IMR-90 (cell line): ENCODE measurements at regions not wholly inside any gene's neighbourhood (a gene's known extent, or its start where the extent isn't known, plus 50 kb on each side); places are given as distances from the start of the nearest gene placed in this dataset.

ENCODE experiments used
- ATAC-seq: fragments of 200-7000 bp; cut with Tn5 transposase; 2 replicates; pipeline ENCODE4 v1.9.1; 2020; ENCODE audit warnings: low read depth, mild to moderate bottlenecking, moderate library complexity
- BruUV-seq: library from RNA; stranded (reverse); fragments of 400-500 nt; replicated peaks from 2 replicates; lab custom pipeline; 2021; lab: Mats Ljungman, UMichigan
- CTCF ChIA-PET: fragments of 300-600 bp; formaldehyde crosslinking; extraction: SDS; loops from one replicate; lab custom pipeline; 2021; ENCODE audit warnings: antibody characterized with exemption; lab: Yijun Ruan, JAX
- POLR2A ChIA-PET: fragments of 300-600 bp; sonication (Branson Sonifier 250); formaldehyde crosslinking; loops from one replicate; lab custom pipeline; 2022; ENCODE audit warnings: antibody characterized with exemption; ENCODE audit not compliant: unreplicated experiment; lab: Charles Lee
- DNase-seq: peaks from one replicate; pipeline ENCODE4 v3.0.0; 2013
- H2AFZ ChIP-seq: replicated peaks from 2 replicates; pipeline ENCODE3; 2013; ENCODE audit warnings: low read length, mild to moderate bottlenecking; ENCODE audit not compliant: poor library complexity
- H2AK5ac ChIP-seq: 2 replicates; pipeline ENCODE4 v1.6.1; 2013; ENCODE audit warnings: low read depth, low read length, inconsistent platforms
- H2AK9ac ChIP-seq: replicated peaks from 2 replicates; pipeline ENCODE3; 2013; ENCODE audit warnings: mild to moderate bottlenecking, low read depth, low read length, moderate library complexity; ENCODE audit not compliant: poor library complexity
- H2BK120ac ChIP-seq: 2 replicates; pipeline ENCODE4 v1.6.1; 2013; ENCODE audit warnings: low read depth, low read length, inconsistent platforms
- H2BK15ac ChIP-seq: 3 replicates; pipeline ENCODE4 v1.6.1; 2013; ENCODE audit warnings: low read depth, low read length, inconsistent platforms
- H2BK20ac ChIP-seq: 2 replicates; pipeline ENCODE4 v1.6.1; 2013; ENCODE audit warnings: low read depth, mild to moderate bottlenecking, inconsistent platforms, low read length, moderate library complexity
- H2BK5ac ChIP-seq: 2 replicates; pipeline ENCODE4 v1.6.1; 2013; ENCODE audit warnings: mild to moderate bottlenecking, low read depth, low read length, inconsistent platforms; ENCODE audit not compliant: poor library complexity, severe bottlenecking
- H3K14ac ChIP-seq: replicated peaks from 2 replicates; pipeline ENCODE4 v1.6.1; 2013; ENCODE audit warnings: low read depth, low read length, inconsistent platforms
- H3K18ac ChIP-seq: 2 replicates; pipeline ENCODE4 v1.6.1; 2013; ENCODE audit warnings: low read depth, low read length, control low read depth
- H3K23ac ChIP-seq: 2 replicates; pipeline ENCODE4 v1.6.1; 2013; ENCODE audit warnings: low read depth, low read length, inconsistent platforms
- H3K27ac ChIP-seq: 2 replicates; pipeline ENCODE4 v1.5.1; 2013; ENCODE audit warnings: mild to moderate bottlenecking, control low read depth, low read length; ENCODE audit not compliant: insufficient read depth
- H3K27me3 ChIP-seq: 2 replicates; pipeline ENCODE4 v1.6.1; 2013; ENCODE audit warnings: low read length; ENCODE audit not compliant: control insufficient read depth, insufficient read depth
- H3K36me3 ChIP-seq: 2 replicates; pipeline ENCODE4 v1.6.1; 2013; ENCODE audit warnings: low read length, mixed read lengths; ENCODE audit not compliant: control insufficient read depth, insufficient read depth
- H3K4ac ChIP-seq: 2 replicates; pipeline ENCODE4 v1.6.1; 2013; ENCODE audit warnings: low read depth, low read length, inconsistent platforms
- H3K4me1 ChIP-seq: 2 replicates; pipeline ENCODE4 v1.6.1; 2013; ENCODE audit warnings: low read length, mixed read lengths; ENCODE audit not compliant: control insufficient read depth, insufficient read depth
- H3K4me2 ChIP-seq: 2 replicates; pipeline ENCODE4 v1.6.1; 2013; ENCODE audit warnings: low read depth, mild to moderate bottlenecking, control low read depth, low read length, moderate library complexity
- H3K4me3 ChIP-seq: 2 replicates; pipeline ENCODE4 v1.5.1; 2013; ENCODE audit warnings: low read depth, mild to moderate bottlenecking, control low read depth, low read length, moderate library complexity; ENCODE audit not compliant: insufficient read depth
- H3K56ac ChIP-seq: 2 replicates; pipeline ENCODE4 v1.6.1; 2013; ENCODE audit warnings: low read length, inconsistent platforms; ENCODE audit not compliant: insufficient read depth; ENCODE audit errors: extremely low read depth
- H3K79me1 ChIP-seq, 2 experiments: 2 replicates each; pipeline ENCODE4 v1.6.1; 2013; ENCODE audit warnings: low read length in 2 of 2, inconsistent platforms in 1 of 2, low read depth in 1 of 2
- H3K9ac ChIP-seq: 2 replicates; pipeline ENCODE4 v1.6.1; 2013; ENCODE audit warnings: low read depth, low read length, control low read depth
- H3K9me1 ChIP-seq: 2 replicates; pipeline ENCODE4 v1.6.1; 2013; ENCODE audit warnings: low read length, inconsistent platforms; ENCODE audit not compliant: insufficient read depth
- H3K9me3 ChIP-seq: 2 replicates; pipeline ENCODE4 v1.6.1; 2013; ENCODE audit warnings: low read length; ENCODE audit not compliant: control insufficient read depth, insufficient read depth
- H4K20me1 ChIP-seq: 2 replicates; pipeline ENCODE4 v1.6.1; 2013; ENCODE audit warnings: low read length, inconsistent platforms; ENCODE audit not compliant: insufficient read depth
- H4K5ac ChIP-seq: 2 replicates; pipeline ENCODE4 v1.6.1; 2013; ENCODE audit warnings: mild to moderate bottlenecking, low read depth, low read length, control low read depth
- H4K8ac ChIP-seq, 2 experiments: 2 replicates each; pipeline ENCODE4 v1.6.1; 2013; ENCODE audit warnings: low read depth in 2 of 2, low read length in 2 of 2, control low read depth in 1 of 2, inconsistent platforms in 1 of 2
- H4K91ac ChIP-seq: 2 replicates; pipeline ENCODE4 v1.6.1; 2013; ENCODE audit warnings: low read depth, low read length, inconsistent platforms; ENCODE audit not compliant: insufficient read depth
- NFE2L2 ChIP-seq: fragments of 150-350 bp; IDR thresholded peaks from 2 replicates; pipeline ENCODE4 v1.6.1; 2016; ENCODE audit warnings: low read depth, mild to moderate bottlenecking, low read length
- WGBS, 2 experiments: methylation state at CpG; one replicate each; pipeline versions ENCODE4 v1.1.5 to v1.1.7; 2013; ENCODE audit warnings: missing lambda C conversion rate in 2 of 2; ENCODE audit not compliant: insufficient read length in 1 of 2; ENCODE audit errors: extremely low coverage in 2 of 2; 5-methylcytosine and 5-hydroxymethylcytosine counted together
- dilution Hi-C: fragments of 300-500 bp; cut with HindIII; formaldehyde crosslinking; loops from one replicate; pipeline ENCODE4 v1.14.3; 2018; ENCODE audit warnings: low sequenced_read_pairs; ENCODE audit not compliant: unreplicated experiment
- in situ Hi-C: fragments of 300-500 bp; cut with MboI; formaldehyde crosslinking; loops from 3 replicates; pipeline ENCODE4 v1.14.3; 2019; ENCODE audit warnings: low sequenced_read_pairs, inconsistent platforms, mixed read lengths
- intact Hi-C: fragments of 100-400 bp; cut with micrococcal nuclease; formaldehyde crosslinking; loops from 2 replicates; pipeline ENCODE4 v1.10.0; 2022

- Histone ChIP-seq H2AK5ac (no peak overlapping the region), H3K4me1 (no peaks in the 10 kb centered on the region), H3K27me3 (no peaks in the 10 kb centered on the region), H3K9ac (no peak overlapping the region), H2BK5ac (no peak overlapping the region), H4K8ac (no peak overlapping the region), H3K9me3 (peaks cover 13% of the 10 kb centered on the region), H3K18ac (no peak overlapping the region), H2BK20ac (no peak overlapping the region), H3K27ac (no peak overlapping the region), H3K56ac (no peak overlapping the region), H2BK15ac (no peak overlapping the region), H3K4me3 (no peak overlapping the region), H3K14ac (no peak overlapping the region), H4K20me1 (no peaks in the 10 kb centered on the region), H4K91ac (no peak overlapping the region), H3K4me2 (no peak overlapping the region), H3K9me1 (no peaks in the 10 kb centered on the region), H3K23ac (no peak overlapping the region), H4K5ac (no peak overlapping the region), H2AFZ (no peak overlapping the region), H3K36me3 (no peaks in the 10 kb centered on the region), H3K4ac (no peak overlapping the region), H3K79me1 (no peaks in the 10 kb centered on the region), H2AK9ac (no peak overlapping the region), H2BK120ac (no peak overlapping the region)
- WGBS, 2 experiments, result no CpG with 5 or more reads among the region's 2 CpGs
- no TSS peak for BruUV-seq
- intact Hi-C loops (no loop called here), in situ Hi-C loops (no loop called here), dilution Hi-C loops (no loop called here)
- no peak for DNase-seq
- ChIA-PET CTCF (no interaction called here), POLR2A (no interaction called here)
- TF ChIP-seq NFE2L2, result no peak
- ATAC-seq, result no peak
Observed at GRCh38 chr2:123908522-123908921, 116.6 kb upstream of the CNTNAP5 start.
